DOHH2 (cell line): ENCODE measurements at regions not wholly inside any gene's neighbourhood (a gene's known extent, or its start where the extent isn't known, plus 50 kb on each side); places are given as distances from the start of the nearest gene placed in this dataset.

Experiments used
- H3F3A ChIP-seq: fragments of 200-600 bp; sonication (generic), shearing (Covaris generic); 2 replicates; pipeline ENCODE4 v1.6.0; 2016; ENCODE audit warnings: antibody characterized with exemption, mild to moderate bottlenecking; ENCODE audit not compliant: control insufficient read depth, insufficient read depth
- H3K27ac ChIP-seq: fragments of 200-600 bp; sonication (generic); 2 replicates; pipeline ENCODE4 v1.5.1; 2014; ENCODE audit warnings: low read depth, mild to moderate bottlenecking, low read length, moderate library complexity
- H3K27me3 ChIP-seq: fragments of 200-600 bp; sonication (generic); 2 replicates; pipeline ENCODE4 v1.6.1; 2014; ENCODE audit warnings: mild to moderate bottlenecking, low read length, mixed read lengths; ENCODE audit not compliant: control insufficient read depth
- H3K36me3 ChIP-seq: fragments of 200-600 bp; sonication (generic); 2 replicates; pipeline ENCODE4 v1.6.1; 2014; ENCODE audit warnings: mild to moderate bottlenecking, low read length, moderate library complexity, mixed read lengths; ENCODE audit not compliant: control insufficient read depth
- H3K4me1 ChIP-seq: fragments of 200-600 bp; sonication (generic); 2 replicates; pipeline ENCODE4 v1.6.1; 2014; ENCODE audit warnings: mild to moderate bottlenecking, low read length, mixed read lengths; ENCODE audit not compliant: control insufficient read depth
- H3K4me2 ChIP-seq: fragments of 200-600 bp; sonication (generic); 2 replicates; pipeline ENCODE4 v1.6.0; 2014; ENCODE audit warnings: mild to moderate bottlenecking, low read length, moderate library complexity
- H3K4me3 ChIP-seq: fragments of 200-600 bp; sonication (generic); 2 replicates; pipeline ENCODE4 v1.5.1; 2014; ENCODE audit warnings: mild to moderate bottlenecking, low read length, mixed read lengths
- H3K79me2 ChIP-seq: fragments of 200-600 bp; sonication (generic); 2 replicates; pipeline ENCODE4 v1.6.1; 2014; ENCODE audit warnings: mild to moderate bottlenecking, low read length, mixed read lengths; ENCODE audit not compliant: control insufficient read depth
- H3K9me2 ChIP-seq: fragments of 200-600 bp; sonication (generic); replicated peaks from 2 replicates; pipeline ENCODE4 v1.6.1; 2014; ENCODE audit warnings: mild to moderate bottlenecking, low read length, mixed read lengths; ENCODE audit not compliant: control insufficient read depth
- H3K9me3 ChIP-seq: fragments of 200-600 bp; sonication (generic); 2 replicates; pipeline ENCODE4 v1.6.1; 2014; ENCODE audit warnings: antibody characterized with exemption, low read length, mixed read lengths; ENCODE audit not compliant: control insufficient read depth, insufficient read depth
- H4K20me1 ChIP-seq: fragments of 200-600 bp; sonication (generic); 2 replicates; pipeline ENCODE4 v1.6.0; 2014; ENCODE audit warnings: low read depth, mild to moderate bottlenecking, antibody characterized with exemption, low read length, moderate library complexity; ENCODE audit not compliant: control insufficient read depth, insufficient read depth
- CTCF ChIP-seq: fragments of 200-600 bp; sonication (generic); IDR thresholded peaks from one replicate; pipeline ENCODE4 v1.5.1; 2014; ENCODE audit warnings: antibody characterized with exemption, mild to moderate bottlenecking, low read depth, low read length; ENCODE audit not compliant: poor library complexity, severe bottlenecking
- EZH2phosphoT487 ChIP-seq: fragments of 200-600 bp; sonication (generic); IDR thresholded peaks from 2 replicates; pipeline ENCODE4 v1.6.1; 2017; ENCODE audit warnings: borderline replicate concordance, mild to moderate bottlenecking, antibody characterized with exemption, low read length, moderate library complexity, mixed read lengths

GRCh38 chr5:159849437-159850083 lies 66.7 kb upstream of the ADRA1B start:
- Histone ChIP-seq H3K4me3 (no peak overlapping the region), H3K79me2 (no peaks in the 10 kb centered on the region), H3K36me3 (no peaks in the 10 kb centered on the region), H3K9me3 (no peaks in the 10 kb centered on the region), H4K20me1 (no peaks in the 10 kb centered on the region), H3K27ac (no peak overlapping the region), H3K27me3 (no peaks in the 10 kb centered on the region), H3K4me2 (no peak overlapping the region), H3F3A (no peaks in the 10 kb centered on the region), H3K4me1 (no peaks in the 10 kb centered on the region), H3K9me2 (no peaks in the 10 kb centered on the region)
- TF ChIP-seq EZH2phosphoT487 (no peak), CTCF (no peak)

- H3K9me2 ChIP-seq: no peaks in the 10 kb centered on the region
- H3K27ac ChIP-seq: no peak overlapping the region
- no peaks in the 10 kb centered on the region for H3K36me3 ChIP-seq
- no peaks in the 10 kb centered on the region for H3K4me1 ChIP-seq
- H3K79me2 ChIP-seq: no peaks in the 10 kb centered on the region
- TF ChIP-seq CTCF (no peak), EZH2phosphoT487 (no peak)
- no peak overlapping the region for H3K4me3 ChIP-seq
- no peak overlapping the region for H3K4me2 ChIP-seq
- no peaks in the 10 kb centered on the region for H3F3A ChIP-seq
- H4K20me1 ChIP-seq: no peaks in the 10 kb centered on the region
- H3K9me3 ChIP-seq: no peaks in the 10 kb centered on the region
- H3K27me3 ChIP-seq: no peaks in the 10 kb centered on the region
Measured at GRCh38 chr5:159850160-159850559, 66.1 kb upstream of the ADRA1B start.

- H4K20me1 ChIP-seq: no peaks in the 10 kb centered on the region
- no peaks in the 10 kb centered on the region for H3F3A ChIP-seq
- no peak overlapping the region for H3K4me3 ChIP-seq
- H3K9me3 ChIP-seq: no peaks in the 10 kb centered on the region
- no peaks in the 10 kb centered on the region for H3K36me3 ChIP-seq
- H3K79me2 ChIP-seq: no peaks in the 10 kb centered on the region
- no peaks in the 10 kb centered on the region for H3K27me3 ChIP-seq
- no peak overlapping the region for H3K4me2 ChIP-seq
- H3K27ac ChIP-seq: no peak overlapping the region
- H3K4me1 ChIP-seq: no peaks in the 10 kb centered on the region
- H3K9me2 ChIP-seq: no peaks in the 10 kb centered on the region
- no peak for TF ChIP-seq CTCF
- no peak for TF ChIP-seq EZH2phosphoT487
Measured at GRCh38 chr5:159851053-159851452, 65.2 kb upstream of the ADRA1B start.

- Histone ChIP-seq H3K9me2 (no peaks in the 10 kb centered on the region), H3K4me2 (no peak overlapping the region), H3K4me1 (no peaks in the 10 kb centered on the region), H4K20me1 (no peaks in the 10 kb centered on the region), H3K36me3 (no peaks in the 10 kb centered on the region), H3K79me2 (no peaks in the 10 kb centered on the region), H3K4me3 (no peak overlapping the region), H3F3A (no peaks in the 10 kb centered on the region), H3K9me3 (no peaks in the 10 kb centered on the region), H3K27ac (no peak overlapping the region), H3K27me3 (no peaks in the 10 kb centered on the region)
- TF ChIP-seq CTCF (no peak), EZH2phosphoT487 (no peak)
Measured at GRCh38 chr5:159854916-159855315, 61.4 kb upstream of the ADRA1B start.
